PFSK-1 (cell line): ENCODE measurements at regions not wholly inside any gene's neighbourhood (a gene's known extent, or its start where the extent isn't known, plus 50 kb on each side); places are given as distances from the start of the nearest gene placed in this dataset.

Experiments
- FOXP2 ChIP-seq: optimal IDR thresholded peaks from 2 replicates; pipeline ENCODE3; 2011; ENCODE audit warnings: borderline replicate concordance, control low read depth, inconsistent platforms; ENCODE audit not compliant: insufficient read depth; ENCODE audit errors: extremely low read length, extremely low read depth
- POLR2AphosphoS5 ChIP-seq: IDR thresholded peaks from 2 replicates; pipeline ENCODE4 v1.6.1; 2012; ENCODE audit warnings: low read depth, mild to moderate bottlenecking, control low read depth, low read length, moderate library complexity
- REST ChIP-seq, 2 experiments: IDR thresholded peaks; 2 replicates each; pipeline versions ENCODE4 v1.6.1 to v1.8.0; 2011 to 2012; ENCODE audit warnings: low read depth in 2 of 2, low read length in 2 of 2, control low read depth in 1 of 2, inconsistent platforms in 1 of 2, mild to moderate bottlenecking in 1 of 2, moderate library complexity in 1 of 2; ENCODE audit not compliant: insufficient read depth in 1 of 2
- SIN3A ChIP-seq: IDR thresholded peaks from 2 replicates; pipeline ENCODE4 v1.6.1; 2012; ENCODE audit warnings: mild to moderate bottlenecking, low read length, moderate library complexity, borderline replicate concordance; ENCODE audit not compliant: insufficient read depth
- TAF1 ChIP-seq: IDR thresholded peaks from 2 replicates; pipeline ENCODE4 v1.6.1; 2012; ENCODE audit warnings: low read length, control low read depth, borderline replicate concordance; ENCODE audit not compliant: insufficient read depth

- TF ChIP-seq POLR2AphosphoS5 = no peak
- TF ChIP-seq FOXP2 = no peak
- no peak for TF ChIP-seq SIN3A
- no peak for TF ChIP-seq REST (IDR thresholded peaks at IDR 0.05; ENCODE audit: insufficient read depth in 1 of 2, low read depth in 2 of 2, low read length in 2 of 2)
- no peak for TF ChIP-seq TAF1
Measured at GRCh38 chr5:165079389-165079788, 1574.0 kb downstream of the MAT2B start.

DNA sequence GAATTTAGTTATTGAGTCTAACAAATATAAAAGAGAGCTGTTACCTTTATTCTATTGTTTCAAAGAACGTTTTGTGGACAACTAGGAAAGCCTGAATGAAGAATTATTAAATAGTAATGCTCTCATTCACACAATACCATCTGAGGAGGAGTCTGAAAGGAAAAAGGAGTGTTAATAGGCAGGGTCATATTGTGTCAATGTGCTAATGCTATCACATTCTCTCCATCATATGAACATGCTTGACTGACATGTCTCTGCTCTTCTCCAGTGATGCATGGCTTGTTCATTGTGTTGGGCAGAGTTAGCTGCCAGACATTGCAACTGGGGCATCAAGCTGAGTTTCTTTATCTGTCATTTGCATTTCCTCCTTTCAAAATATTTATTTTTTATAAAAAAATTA is 1578.0 kb downstream of the MAT2B start:
- no peak for TF ChIP-seq FOXP2
- no peak for TF ChIP-seq REST (IDR thresholded peaks at IDR 0.05; ENCODE audit: insufficient read depth in 1 of 2, low read depth in 2 of 2, low read length in 2 of 2)
- no peak for TF ChIP-seq SIN3A
- no peak for TF ChIP-seq TAF1
- no peak for TF ChIP-seq POLR2AphosphoS5

GRCh38 chr5:165086465-165086864 is 1581.0 kb downstream of the MAT2B start:
- TF ChIP-seq REST (IDR thresholded peaks at IDR 0.05; ENCODE audit: insufficient read depth in 1 of 2, low read depth in 2 of 2, low read length in 2 of 2) (no peak), TAF1 (no peak), SIN3A (no peak), FOXP2 (no peak), POLR2AphosphoS5 (no peak)

- TF ChIP-seq REST (IDR thresholded peaks at IDR 0.05; ENCODE audit: insufficient read depth in 1 of 2, low read depth in 2 of 2, low read length in 2 of 2) (no peak), POLR2AphosphoS5 (no peak), FOXP2 (no peak), SIN3A (no peak), TAF1 (no peak)
Measured at GRCh38 chr5:165094782-165095181, 1589.4 kb downstream of the MAT2B start.

- TF ChIP-seq SIN3A (no peak), FOXP2 (no peak), POLR2AphosphoS5 (no peak), TAF1 (no peak), REST (IDR thresholded peaks at IDR 0.05; ENCODE audit: insufficient read depth in 1 of 2, low read depth in 2 of 2, low read length in 2 of 2) (no peak)
Measured at GRCh38 chr5:165101709-165102108, 1596.3 kb downstream of the MAT2B start.
